HepG2 (cell line): ENCODE measurements at regions not wholly inside any gene's neighbourhood (a gene's known extent, or its start where the extent isn't known, plus 50 kb on each side); places are given as distances from the start of the nearest gene placed in this dataset.

Source experiments
- CTCF ChIP-seq: sonication (generic); formaldehyde crosslinking; IDR thresholded peaks from 2 replicates; pipeline ENCODE4 v1.5.0; 2020; ENCODE audit warnings: mild to moderate bottlenecking, missing genetic modification reagents, moderate library complexity
- HCFC1 ChIP-seq: fragments of 150-350 bp; IDR thresholded peaks from 2 replicates; pipeline ENCODE4 v1.6.1; 2014; ENCODE audit warnings: low read depth, low read length
- HNRNPK ChIP-seq: fragments of 200-400 bp; formaldehyde crosslinking; IDR thresholded peaks from 2 replicates; pipeline ENCODE4 v1.6.1; 2018; ENCODE audit warnings: low read length, low read depth, moderate library complexity, mild to moderate bottlenecking; ENCODE audit not compliant: poor library complexity, severe bottlenecking
- ZNF782 ChIP-seq: sonication (generic); formaldehyde crosslinking; IDR thresholded peaks from 2 replicates; pipeline ENCODE4 v1.4.0; 2020; ENCODE audit warnings: missing genetic modification reagents, mild to moderate bottlenecking, borderline replicate concordance

- TF ChIP-seq CTCF (no peak), HNRNPK (no peak), ZNF782 (no peak), HCFC1 (no peak)
These were observed 231.0 kb upstream of the IRS2 start for GRCh38 chr13:110017379-110017778.
